Fibroblast of lung (primary cell): ENCODE measurements at regions not wholly inside any gene's neighbourhood (a gene's known extent, or its start where the extent isn't known, plus 50 kb on each side); places are given as distances from the start of the nearest gene placed in this dataset.
A peak's percentile ranks its signal among the peaks of the same experiment; 100 is the strongest.

Source experiments
- DNase-seq, 2 donors: peaks; one replicate each; pipeline versions ENCODE4 v3.0.0 to v3.0.0-alpha.2; 2010; ENCODE audit warnings: low read depth in 2 of 2
- H2AFZ ChIP-seq: 2 replicates; pipeline ENCODE4 v1.5.1; 2012; ENCODE audit warnings: low read length, control low read depth, inconsistent platforms
- H3K27ac ChIP-seq: 2 replicates; pipeline ENCODE4 v1.5.1; 2011; ENCODE audit warnings: low read length, control low read depth; ENCODE audit not compliant: insufficient read depth
- H3K27me3 ChIP-seq: 2 replicates; pipeline ENCODE4 v1.5.1; 2011; ENCODE audit warnings: mild to moderate bottlenecking, low read length; ENCODE audit not compliant: control insufficient read depth, insufficient read depth
- H3K36me3 ChIP-seq: 2 replicates; pipeline ENCODE4 v1.5.1; 2011; ENCODE audit warnings: low read length; ENCODE audit not compliant: control insufficient read depth, insufficient read depth
- H3K4me1 ChIP-seq: 2 replicates; pipeline ENCODE4 v1.5.1; 2011; ENCODE audit warnings: low read length; ENCODE audit not compliant: control insufficient read depth, insufficient read depth; ENCODE audit errors: extremely low read depth
- H3K4me2 ChIP-seq: 2 replicates; pipeline ENCODE4 v1.5.1; 2011; ENCODE audit warnings: low read length, control low read depth; ENCODE audit not compliant: insufficient read depth; ENCODE audit errors: extremely low read depth
- H3K4me3 ChIP-seq, 4 experiments: fragments of 200-600 bp in 1 of 4; sonication (generic) in 1 of 4; replicated peaks in 1 of 4; 2 replicates each; pipeline ENCODE4 v1.5.1; 2011 to 2016; ENCODE audit warnings: low read length in 4 of 4, low read depth in 3 of 4, mild to moderate bottlenecking in 3 of 4, control low read depth in 2 of 4, inconsistent platforms in 1 of 4, mixed read lengths in 1 of 4; ENCODE audit not compliant: insufficient read depth in 1 of 4; ENCODE audit errors: control extremely low read depth in 1 of 4
- H3K79me2 ChIP-seq: 2 replicates; pipeline ENCODE4 v1.5.1; 2012; ENCODE audit warnings: mild to moderate bottlenecking, low read length, inconsistent platforms; ENCODE audit not compliant: control insufficient read depth, insufficient read depth
- H3K9ac ChIP-seq: 2 replicates; pipeline ENCODE4 v1.5.1; 2011; ENCODE audit warnings: mild to moderate bottlenecking, low read length, control low read depth; ENCODE audit not compliant: insufficient read depth
- H3K9me3 ChIP-seq: 2 replicates; pipeline ENCODE4 v1.5.1; 2012; ENCODE audit warnings: low read depth, low read length; ENCODE audit not compliant: control insufficient read depth, insufficient read depth
- H4K20me1 ChIP-seq: 2 replicates; pipeline ENCODE4 v1.5.1; 2011; ENCODE audit warnings: low read length; ENCODE audit not compliant: control insufficient read depth, insufficient read depth; ENCODE audit errors: extremely low read depth
- CTCF ChIP-seq, 2 donors: IDR thresholded peaks in 1 of 2; conservative IDR thresholded peaks in 1 of 2; 1 replicate in 1 of 2; 2 replicates in 1 of 2; pipeline ENCODE4 v1.5.1; 2011 to 2012; ENCODE audit warnings: low read length in 2 of 2, control low read depth in 1 of 2, inconsistent platforms in 1 of 2, low read depth in 1 of 2, mild to moderate bottlenecking in 1 of 2
- EZH2 ChIP-seq: IDR thresholded peaks from 2 replicates; pipeline ENCODE4 v1.5.1; 2012; ENCODE audit warnings: low read length, control low read depth, mild to moderate bottlenecking; ENCODE audit errors: missing control alignments

- H3K9me3 ChIP-seq = no peaks in the 10 kb centered on the region
- no peaks in the 10 kb centered on the region for H3K79me2 ChIP-seq
- H3K36me3 ChIP-seq = no peaks in the 10 kb centered on the region
- TF ChIP-seq CTCF (conservative IDR thresholded peaks at IDR 0.05 in 1 of 2, IDR thresholded peaks at IDR 0.05 in 1 of 2; ENCODE audit: low read depth in 1 of 2, low read length in 2 of 2) = no peak
- no peak for TF ChIP-seq EZH2
- H4K20me1 ChIP-seq = no peaks in the 10 kb centered on the region
- H3K27ac ChIP-seq = no peak overlapping the region
- H3K4me2 ChIP-seq = no peak overlapping the region
- peak in 1 of 2 donors; percentile 13 for DNase-seq
- H3K27me3 ChIP-seq = peaks cover 3% of the 10 kb centered on the region
- no peaks in the 10 kb centered on the region for H3K4me1 ChIP-seq
- no peak overlapping the region for H2AFZ ChIP-seq
- no peak overlapping the region for H3K4me3 ChIP-seq
- no peak overlapping the region for H3K9ac ChIP-seq
Observed at GRCh38 chr14:88950069-88950468, 125.6 kb downstream of the TTC8 start.

GRCh38 chr14:88951370-88951769, 126.9 kb downstream of the TTC8 start:
- Histone ChIP-seq H3K36me3 (no peaks in the 10 kb centered on the region), H2AFZ (no peak overlapping the region)

GRCh38 chr14:88952901-88953300, 128.4 kb downstream of the TTC8 start:
- no peak overlapping the region for H3K27ac ChIP-seq
- TF ChIP-seq CTCF (conservative IDR thresholded peaks at IDR 0.05 in 1 of 2, IDR thresholded peaks at IDR 0.05 in 1 of 2; ENCODE audit: low read depth in 1 of 2, low read length in 2 of 2) (no peak), EZH2 (no peak)
- H3K9ac ChIP-seq = no peak overlapping the region
- H3K27me3 ChIP-seq = peaks cover 3% of the 10 kb centered on the region
- no peaks in the 10 kb centered on the region for H3K79me2 ChIP-seq
- no peaks in the 10 kb centered on the region for H4K20me1 ChIP-seq
- no peak overlapping the region for H2AFZ ChIP-seq
- H3K36me3 ChIP-seq = no peaks in the 10 kb centered on the region
- DNase-seq = no peak
- H3K4me3 ChIP-seq = no peak overlapping the region
- no peak overlapping the region for H3K4me2 ChIP-seq
- H3K4me1 ChIP-seq = no peaks in the 10 kb centered on the region
- no peaks in the 10 kb centered on the region for H3K9me3 ChIP-seq

More at GRCh38 chr14:88951370-88951769, 126.9 kb downstream of the TTC8 start:
- no peak overlapping the region for H3K27ac ChIP-seq
- H3K4me1 ChIP-seq = no peaks in the 10 kb centered on the region
- no peak overlapping the region for H3K4me2 ChIP-seq
- no peak for DNase-seq
- H3K27me3 ChIP-seq = peaks cover 3% of the 10 kb centered on the region
- H3K9ac ChIP-seq = no peak overlapping the region
- H3K4me3 ChIP-seq = no peak overlapping the region
- H4K20me1 ChIP-seq = no peaks in the 10 kb centered on the region
- no peak for TF ChIP-seq EZH2
- no peak for TF ChIP-seq CTCF (conservative IDR thresholded peaks at IDR 0.05 in 1 of 2, IDR thresholded peaks at IDR 0.05 in 1 of 2; ENCODE audit: low read depth in 1 of 2, low read length in 2 of 2)
- no peaks in the 10 kb centered on the region for H3K79me2 ChIP-seq
- no peaks in the 10 kb centered on the region for H3K9me3 ChIP-seq
